COLO668 (cell line): ENCODE measurements at regions not wholly inside any gene's neighbourhood (a gene's known extent, or its start where the extent isn't known, plus 50 kb on each side); places are given as distances from the start of the nearest gene placed in this dataset.
A peak's percentile ranks its signal among the peaks of the same experiment; 100 is the strongest.
"Not testable (repeated sequence)": the region's sequence is repeated elsewhere in the genome, so short reads cannot be mapped to it uniquely, and the experiment has no call there.

Experiments used
- DNase-seq: peaks from one replicate; lab custom pipeline; 2025; ENCODE audit not compliant: unreplicated experiment; lab: John Stamatoyannopoulos, UW

- DNase-seq: no peak
Measured at GRCh38 chr10:30199376-30200016, 140.1 kb upstream of the JCAD start.

- DNase-seq: no peak
Measured at GRCh38 chr10:30197186-30197585, 137.8 kb upstream of the JCAD start.

DNA sequence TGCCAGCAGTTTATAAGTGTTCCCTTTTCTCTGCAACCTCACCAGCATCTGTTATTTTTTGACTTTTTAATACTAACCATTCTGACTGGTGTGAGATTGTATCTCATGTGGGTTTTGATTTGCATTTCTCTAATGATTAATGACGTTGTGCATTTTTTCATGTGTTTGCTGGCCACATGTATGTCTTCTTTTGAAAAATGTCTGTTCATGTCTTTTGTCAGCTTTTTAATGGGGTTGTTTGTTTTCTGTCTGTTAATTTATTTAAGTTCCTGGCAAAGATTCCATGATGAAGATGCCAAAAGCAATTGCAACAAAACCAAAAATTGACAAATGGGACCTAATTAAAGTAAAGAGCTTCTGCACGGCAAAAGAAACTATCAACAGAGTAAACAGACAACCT lies 137.2 kb upstream of the JCAD start:
- DNase-seq: not testable (repeated sequence)

- DNase-seq: no peak
Measured at GRCh38 chr10:30192846-30193608, 133.6 kb upstream of the JCAD start.

DNA sequence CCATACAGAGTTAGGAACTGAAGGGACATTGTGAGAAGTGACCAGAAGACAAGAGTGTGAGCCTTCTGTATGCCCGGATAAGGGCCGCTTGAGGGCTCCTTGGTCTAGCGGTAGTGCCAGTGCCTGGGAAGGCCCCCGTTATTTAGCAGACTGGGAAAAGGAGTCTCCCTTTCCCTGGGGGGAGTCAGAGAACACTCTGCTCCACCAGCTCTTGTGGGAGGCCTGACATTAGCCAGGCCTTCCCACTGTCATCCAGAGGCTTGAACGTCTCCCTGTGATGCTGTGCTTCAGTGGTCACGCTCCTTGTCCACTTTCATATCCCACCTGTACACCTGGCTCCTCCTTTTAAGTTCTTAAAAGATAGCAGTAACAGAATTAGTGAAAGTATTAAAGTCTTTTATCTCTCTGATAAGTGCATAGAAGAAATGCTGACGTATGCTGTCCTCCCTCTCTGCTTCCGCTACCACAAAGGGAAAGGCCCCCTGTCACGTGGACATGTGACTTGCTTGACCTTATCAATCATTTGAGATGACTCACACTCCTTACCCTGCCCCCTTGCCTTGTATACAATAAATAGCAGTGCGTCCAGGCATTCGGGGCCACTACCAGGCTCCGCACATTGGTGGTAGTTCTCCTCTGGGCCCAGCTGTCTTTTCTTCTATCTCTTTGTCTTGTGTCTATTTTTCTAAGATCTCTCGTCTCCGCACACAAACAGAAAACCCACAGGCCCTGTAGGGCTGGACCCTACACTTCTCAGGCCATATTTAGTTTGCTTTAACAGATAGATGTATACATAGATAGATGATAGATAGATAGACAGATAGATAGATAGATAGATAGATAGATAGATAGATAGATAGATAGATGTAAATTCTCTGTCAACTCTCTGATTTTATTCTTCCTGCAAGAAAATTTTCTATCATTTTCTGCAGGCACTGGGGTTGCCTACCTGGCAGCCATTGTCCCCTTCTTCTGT lies 131.5 kb upstream of the JCAD start:
- DNase-seq: no peak

DNA sequence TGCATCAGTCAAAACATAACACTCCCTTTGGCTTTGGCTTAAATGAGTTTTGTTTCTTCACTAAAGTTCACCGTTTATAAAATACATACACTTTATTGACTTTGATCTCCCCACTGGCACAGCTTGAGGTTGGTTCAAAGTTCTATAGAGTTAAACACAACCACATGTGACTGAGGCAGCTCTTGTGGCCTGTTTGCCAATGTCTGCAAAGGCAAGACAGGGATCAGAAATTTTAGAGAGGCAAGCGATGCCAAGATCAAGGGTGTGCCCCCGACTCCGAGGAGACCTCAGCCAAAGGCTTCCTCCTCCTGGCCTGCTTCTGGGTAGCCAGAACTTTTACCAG lies 129.8 kb upstream of the JCAD start:
- no peak for DNase-seq

DNA sequence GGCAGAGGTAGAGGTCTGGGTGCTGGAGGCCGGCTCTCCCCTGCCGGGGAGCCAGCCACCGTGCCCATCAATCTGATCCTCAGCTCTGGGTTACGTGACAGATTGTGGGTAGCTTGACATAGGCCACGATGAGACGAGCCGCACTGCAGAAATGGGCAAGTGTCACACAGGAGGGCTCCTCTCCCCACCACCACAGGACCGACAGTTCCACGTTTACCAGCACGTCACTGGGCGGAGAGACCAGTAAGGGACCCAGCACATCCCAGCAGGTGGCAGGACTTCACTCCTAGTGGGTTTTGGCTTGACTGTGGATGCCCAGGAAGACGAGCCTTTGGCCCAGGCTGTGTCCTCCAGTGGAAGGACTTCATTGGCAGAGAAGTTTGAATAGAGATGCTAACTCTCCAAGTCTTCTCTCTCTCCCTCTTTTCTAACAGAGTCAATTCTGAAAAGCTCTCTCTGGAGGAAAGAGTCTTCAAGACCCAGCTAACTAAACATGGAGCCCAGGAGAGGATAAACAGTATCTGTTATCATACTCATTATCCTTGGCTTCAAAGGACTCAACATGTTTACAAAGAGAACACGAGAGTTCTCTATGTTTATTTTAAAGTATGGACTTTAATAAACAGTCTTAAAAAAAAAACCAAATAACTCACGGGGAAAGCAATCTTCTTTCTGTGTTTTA lies 129.3 kb upstream of the JCAD start:
- DNase-seq: no peak

GRCh38 chr10:30188101-30188500 lies 128.7 kb upstream of the JCAD start:
- DNase-seq: no peak

- no peak for DNase-seq
Measured at GRCh38 chr10:30187010-30187409, 127.6 kb upstream of the JCAD start.

DNA sequence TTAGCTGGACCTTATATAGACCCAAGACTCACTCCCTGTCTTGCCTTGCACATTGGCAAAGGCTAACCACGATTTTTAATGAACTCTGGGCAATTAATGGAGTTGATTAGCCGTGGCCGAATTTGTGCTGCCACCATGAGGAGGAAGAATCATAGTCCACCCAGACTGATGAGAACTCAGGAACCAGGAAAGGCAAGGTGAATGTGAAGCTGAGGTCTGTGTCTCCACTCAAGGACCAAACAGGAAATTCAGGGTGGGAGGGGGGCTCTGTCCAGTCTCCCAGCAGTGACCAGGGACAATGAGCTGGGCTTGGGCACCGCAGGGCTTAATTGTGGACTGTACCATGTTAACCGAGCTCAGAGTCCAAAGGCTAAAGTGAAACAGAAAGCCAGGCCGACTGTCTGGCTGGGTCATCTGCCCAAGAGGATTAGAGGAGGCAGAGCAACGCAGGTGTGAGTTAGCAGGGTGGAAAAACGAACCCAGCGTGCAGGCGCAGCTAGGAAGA lies 127.0 kb upstream of the JCAD start:
- peak; percentile 3 for DNase-seq

- DNase-seq: no peak
Measured at GRCh38 chr10:30185916-30186315, 126.5 kb upstream of the JCAD start.

- DNase-seq: no peak
Measured at GRCh38 chr10:30185341-30185740, 126.0 kb upstream of the JCAD start.

DNA sequence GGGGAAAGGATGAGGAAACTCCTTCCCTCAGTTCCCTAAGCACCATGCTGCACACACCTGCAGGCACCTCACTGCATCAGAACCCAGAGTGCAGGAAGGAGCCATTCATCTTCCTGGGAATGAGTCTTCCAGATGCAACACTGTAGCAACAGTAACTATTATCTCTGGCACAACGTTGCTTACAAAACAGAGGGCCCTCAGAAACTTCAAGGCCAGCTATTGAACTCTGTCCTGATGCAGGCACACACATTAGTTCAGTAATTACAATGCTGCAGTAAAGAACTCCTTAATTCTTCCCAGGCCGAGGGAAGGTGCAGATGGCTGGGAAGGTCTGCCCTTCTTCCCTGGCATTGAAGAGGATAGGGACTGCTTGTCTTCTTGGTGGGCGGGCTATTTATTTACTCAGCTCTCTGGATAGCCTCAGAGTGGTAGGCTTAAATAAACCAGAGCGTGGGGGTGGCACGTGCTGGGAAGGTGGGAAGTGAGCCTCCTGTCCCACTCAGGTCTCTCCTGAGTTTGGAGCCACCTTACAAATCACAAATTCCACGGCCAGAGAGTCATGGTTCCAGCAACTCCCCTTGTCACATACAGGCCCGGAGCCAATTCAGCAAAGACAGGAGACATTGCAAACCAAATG lies 125.1 kb upstream of the JCAD start:
- DNase-seq: no peak

DNA sequence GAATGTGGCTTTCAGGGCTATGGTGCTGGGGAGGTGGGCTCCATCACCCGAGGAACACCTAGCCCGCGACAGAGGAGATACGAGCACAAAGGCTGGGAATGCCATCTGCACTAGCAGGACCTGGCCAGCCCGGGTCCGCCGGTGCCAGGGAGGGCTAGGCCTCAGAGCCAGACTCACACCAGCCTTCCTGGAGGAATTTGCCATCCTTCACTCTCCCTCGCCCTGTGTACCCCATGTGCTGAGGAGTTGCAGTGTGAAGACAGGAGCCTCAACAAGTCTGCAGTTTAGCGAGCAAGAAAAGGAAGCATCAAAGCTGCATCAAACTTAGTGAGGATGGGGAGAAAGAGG lies 123.6 kb upstream of the JCAD start:
- DNase-seq: no peak

DNA sequence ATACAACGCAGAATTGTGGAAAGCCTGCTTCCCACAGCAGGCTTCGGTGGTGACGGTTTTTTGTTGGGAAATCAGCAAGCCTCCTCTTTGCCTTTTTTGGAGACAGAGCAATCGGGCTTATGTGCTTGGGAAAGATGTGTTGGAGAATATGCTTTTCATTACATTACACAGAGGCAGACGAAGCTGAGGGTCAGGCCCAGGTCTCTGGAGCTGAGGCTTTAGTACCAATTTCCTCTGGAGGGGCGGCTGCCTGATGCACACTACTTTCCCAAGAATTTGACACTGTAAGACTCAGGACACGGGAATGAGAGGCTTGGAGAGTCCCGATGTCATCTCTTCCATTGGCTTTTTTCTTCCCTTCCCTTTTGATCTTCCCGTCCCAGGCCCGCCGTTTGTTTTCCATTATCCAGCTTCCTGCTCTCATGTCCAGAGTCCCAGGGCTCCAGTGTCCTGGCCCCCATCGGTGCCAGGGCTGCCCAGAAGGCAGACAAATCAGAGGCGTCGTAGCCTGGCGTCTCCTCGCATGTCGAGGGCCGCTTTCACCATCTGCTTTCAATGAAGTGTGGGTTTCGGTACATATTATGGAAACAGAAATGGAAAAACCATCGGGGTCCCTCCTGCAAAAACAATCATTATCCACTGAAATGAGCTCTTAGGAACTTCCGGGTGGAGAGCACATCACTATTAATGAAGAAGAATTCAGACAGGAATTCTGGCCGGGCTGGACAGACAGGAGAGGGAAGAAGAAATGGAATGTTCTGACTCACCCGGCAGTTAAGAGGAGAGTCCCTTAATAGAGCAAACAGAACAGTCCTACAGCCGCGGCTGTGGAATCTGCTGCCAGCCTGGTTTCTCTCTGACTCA lies 123.0 kb upstream of the JCAD start:
- DNase-seq: no peak

GRCh38 chr10:30178356-30178964 lies 119.1 kb upstream of the JCAD start:
- DNase-seq: no peak

GRCh38 chr10:30176776-30177533 lies 117.6 kb upstream of the JCAD start:
- DNase-seq: no peak

DNA sequence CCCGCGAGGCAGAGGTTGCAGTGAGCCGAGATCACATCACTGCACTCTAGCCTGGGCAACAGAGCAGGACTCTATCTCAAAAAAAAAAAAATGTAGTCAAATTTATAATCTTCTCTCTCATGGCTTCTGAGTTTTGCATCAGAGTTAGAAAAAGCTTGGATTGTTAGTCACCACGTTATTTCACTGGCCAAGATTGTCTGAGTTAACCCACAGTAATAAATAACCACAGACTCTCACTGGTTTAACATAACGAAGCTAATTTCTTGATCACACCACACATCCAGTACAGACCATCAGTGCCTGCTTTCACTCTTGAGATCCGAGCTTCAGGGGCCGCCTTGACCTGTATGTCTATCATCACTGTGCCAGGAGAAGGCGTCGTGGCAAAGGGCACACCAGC lies 116.8 kb upstream of the JCAD start:
- DNase-seq: no peak

DNA sequence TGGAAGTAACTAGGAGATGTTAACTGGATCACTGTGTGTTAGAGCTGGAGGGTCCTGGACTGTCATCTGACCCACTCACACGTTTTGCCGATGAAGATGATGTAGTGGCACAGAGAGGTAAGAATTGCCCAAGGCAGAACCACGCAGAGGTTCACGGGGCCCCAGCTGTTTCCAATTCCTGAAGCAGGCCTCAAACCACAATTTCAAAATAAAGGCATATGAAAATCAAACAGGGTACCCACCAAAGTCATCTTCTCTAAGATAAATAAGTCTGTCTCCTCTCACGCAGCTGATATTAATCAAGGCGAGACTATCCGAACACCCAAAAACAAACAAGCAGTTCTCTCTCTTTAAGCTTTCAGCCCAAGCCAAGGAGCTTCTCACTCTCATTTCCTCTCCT lies 113.3 kb upstream of the JCAD start:
- DNase-seq: no peak
